ENCODE measurements at regions not wholly inside any gene's neighbourhood (a gene's known extent, or its start where the extent isn't known, plus 50 kb on each side); places are given as distances from the start of the nearest gene placed in this dataset.

DNA sequence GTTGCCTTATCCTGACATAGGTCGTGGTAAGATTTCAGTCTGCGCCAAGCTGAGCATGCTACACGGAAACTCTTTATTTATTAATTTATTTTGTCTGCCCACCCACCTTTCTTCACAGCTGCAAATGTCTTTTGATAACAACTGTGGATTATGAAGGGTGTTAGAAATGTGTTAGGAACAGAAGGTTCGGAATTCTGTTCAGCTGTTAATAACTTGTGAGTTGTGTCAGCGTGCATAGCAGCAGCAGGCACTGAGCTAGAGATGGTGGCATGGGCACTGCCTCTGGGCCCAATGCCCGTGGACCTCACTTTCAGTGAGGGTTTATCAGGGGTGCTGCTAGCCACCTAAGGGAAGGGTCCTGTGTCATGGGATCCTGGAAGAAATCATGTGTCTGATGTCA is 162.5 kb upstream of the NTM start:
- TF ChIP-seq CTCF (IDR thresholded peaks at IDR 0.05; ENCODE audit: insufficient read depth, low read length): no peak
- TF ChIP-seq POLR2AphosphoS5 (IDR thresholded peaks at IDR 0.05; ENCODE audit: low read depth): no peak
- no peak for TF ChIP-seq SPI1 (IDR thresholded peaks at IDR 0.05; ENCODE audit: borderline replicate concordance, low read depth)
- TF ChIP-seq GABPA (IDR thresholded peaks at IDR 0.05; ENCODE audit: low read depth): no peak

Measured in HL-60 (cell line).